Right atrium auricular region (tissue), 2 donors: ENCODE measurements at regions not wholly inside any gene's neighbourhood (a gene's known extent, or its start where the extent isn't known, plus 50 kb on each side); places are given as distances from the start of the nearest gene placed in this dataset.

Experiments used
- DNase-seq: peaks from one replicate; pipeline ENCODE4 v3.0.0-alpha.2; 2019; ENCODE audit warnings: low spot score
- H3K27ac ChIP-seq, 2 donors: fragments of 200-600 bp; sonication (generic); 1 replicate in 1 of 2; 2 replicates in 1 of 2; pipeline ENCODE4 v1.5.1; 2016 to 2019
- H3K27me3 ChIP-seq, 2 donors: fragments of 200-600 bp; sonication (generic); one replicate each; pipeline versions ENCODE4 v1.5.1 to v1.6.0; 2017 to 2019
- H3K36me3 ChIP-seq: fragments of 200-600 bp; sonication (generic); one replicate; pipeline ENCODE4 v1.5.1; 2016
- H3K4me1 ChIP-seq, 2 donors: fragments of 200-600 bp; sonication (generic); one replicate each; pipeline versions ENCODE4 v1.5.1 to v1.6.0; 2017 to 2019
- H3K4me3 ChIP-seq, 2 donors: fragments of 200-600 bp; sonication (generic); 1 replicate in 1 of 2; 2 replicates in 1 of 2; pipeline ENCODE4 v1.5.1; 2017 to 2019; ENCODE audit warnings: mild to moderate bottlenecking in 1 of 2, moderate library complexity in 1 of 2
- H3K9me3 ChIP-seq, 2 donors: fragments of 200-600 bp; sonication (generic); one replicate each; pipeline ENCODE4 v1.5.1; 2019
- TF ChIP-seq, protein P1 (sequence below), 2 donors: fragments of 200-600 bp; sonication (generic); IDR thresholded peaks; one replicate each; pipeline ENCODE4 v1.5.1; 2019; ENCODE audit warnings: antibody characterized with exemption in 2 of 2

DNA sequence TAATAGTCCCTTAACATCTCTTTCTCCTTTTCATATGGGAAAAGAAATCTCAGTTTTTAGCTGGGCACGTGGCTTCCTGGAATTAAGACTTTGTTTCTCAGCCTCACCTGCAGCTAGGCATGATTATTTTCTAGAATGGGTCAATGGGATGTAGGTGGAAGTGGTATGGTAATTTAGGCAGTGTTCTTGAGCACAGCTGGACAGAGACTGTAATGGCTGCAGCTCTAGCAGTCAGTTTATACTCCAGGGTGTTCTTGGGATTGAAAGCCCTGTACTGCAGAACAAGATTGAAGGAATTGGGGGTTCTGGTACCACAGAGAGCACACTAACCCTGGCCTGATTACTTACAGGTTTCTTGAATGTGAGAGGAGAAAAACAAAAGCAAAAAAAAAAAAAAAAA lies 455.9 kb upstream of the ZNF608 start:
- Histone ChIP-seq H3K27me3 (no peaks in the 10 kb centered on the region), H3K4me1 (peaks cover 0 to 30% of the 10 kb centered on the region in 2 donors)
- no peak for DNase-seq

DNA sequence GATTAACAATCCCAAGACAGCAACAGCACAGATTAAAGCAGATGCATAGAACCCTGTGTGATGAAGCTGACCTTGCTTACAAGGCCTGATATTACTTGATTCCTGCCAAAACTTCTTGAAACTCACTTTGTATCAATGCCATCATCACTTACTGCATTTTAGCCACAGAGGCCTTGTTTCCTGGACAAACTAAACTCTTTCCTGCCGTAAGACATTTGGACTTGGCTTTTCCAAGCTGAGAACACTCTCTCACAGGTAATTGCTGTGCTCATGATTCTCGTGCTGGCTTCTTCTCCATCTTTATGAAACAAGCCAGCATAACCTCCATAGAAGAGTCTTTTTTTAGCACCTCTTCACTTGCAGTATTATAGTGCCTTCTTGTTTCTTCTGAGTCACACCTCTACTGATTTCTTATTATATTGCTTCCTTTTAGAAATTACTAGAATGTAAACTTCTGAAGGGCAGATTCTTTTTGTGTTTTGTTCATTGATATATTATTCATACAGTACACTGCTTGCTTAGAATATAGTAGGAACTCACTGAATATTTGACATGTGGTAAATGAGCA lies 456.5 kb upstream of the ZNF608 start:
- no peaks in the 10 kb centered on the region for H3K36me3 ChIP-seq
- H3K4me1 ChIP-seq = peaks cover 0 to 26% of the 10 kb centered on the region in 2 donors
- H3K4me3 ChIP-seq = no peak overlapping the region
- TF ChIP-seq, protein P1, sequence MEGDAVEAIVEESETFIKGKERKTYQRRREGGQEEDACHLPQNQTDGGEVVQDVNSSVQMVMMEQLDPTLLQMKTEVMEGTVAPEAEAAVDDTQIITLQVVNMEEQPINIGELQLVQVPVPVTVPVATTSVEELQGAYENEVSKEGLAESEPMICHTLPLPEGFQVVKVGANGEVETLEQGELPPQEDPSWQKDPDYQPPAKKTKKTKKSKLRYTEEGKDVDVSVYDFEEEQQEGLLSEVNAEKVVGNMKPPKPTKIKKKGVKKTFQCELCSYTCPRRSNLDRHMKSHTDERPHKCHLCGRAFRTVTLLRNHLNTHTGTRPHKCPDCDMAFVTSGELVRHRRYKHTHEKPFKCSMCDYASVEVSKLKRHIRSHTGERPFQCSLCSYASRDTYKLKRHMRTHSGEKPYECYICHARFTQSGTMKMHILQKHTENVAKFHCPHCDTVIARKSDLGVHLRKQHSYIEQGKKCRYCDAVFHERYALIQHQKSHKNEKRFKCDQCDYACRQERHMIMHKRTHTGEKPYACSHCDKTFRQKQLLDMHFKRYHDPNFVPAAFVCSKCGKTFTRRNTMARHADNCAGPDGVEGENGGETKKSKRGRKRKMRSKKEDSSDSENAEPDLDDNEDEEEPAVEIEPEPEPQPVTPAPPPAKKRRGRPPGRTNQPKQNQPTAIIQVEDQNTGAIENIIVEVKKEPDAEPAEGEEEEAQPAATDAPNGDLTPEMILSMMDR (IDR thresholded peaks at IDR 0.05) = no peak
- DNase-seq = no peak
- H3K9me3 ChIP-seq = no peaks in the 10 kb centered on the region
- H3K27me3 ChIP-seq = no peaks in the 10 kb centered on the region
- no peak overlapping the region for H3K27ac ChIP-seq

More for the DNA sequence above, 455.9 kb upstream of the ZNF608 start:
- Histone ChIP-seq H3K9me3 (no peaks in the 10 kb centered on the region), H3K36me3 (no peaks in the 10 kb centered on the region), H3K27ac (no peak overlapping the region), H3K4me3 (no peak overlapping the region)
- TF ChIP-seq, protein P1 (IDR thresholded peaks at IDR 0.05) = no peak

DNA sequence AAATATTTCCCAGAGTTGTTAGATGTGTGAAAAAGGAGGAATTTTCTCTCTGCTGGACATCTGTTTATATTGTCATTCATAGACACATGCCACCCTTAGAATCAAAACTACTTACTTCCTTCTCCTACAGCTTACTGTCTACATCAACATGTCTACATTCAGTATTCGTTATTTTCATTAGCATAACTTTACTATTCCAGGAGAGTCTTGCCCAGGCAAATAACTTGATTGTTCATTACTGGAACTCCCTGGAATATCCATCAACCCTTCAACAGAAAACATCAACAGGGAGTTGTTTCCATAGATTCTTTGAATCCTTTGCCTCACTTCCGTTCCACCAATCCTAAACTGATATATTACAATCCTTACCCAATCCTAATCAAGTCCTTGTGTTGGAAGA lies 457.5 kb upstream of the ZNF608 start:
- Histone ChIP-seq H3K27me3 (no peaks in the 10 kb centered on the region), H3K4me3 (no peak overlapping the region), H3K9me3 (no peaks in the 10 kb centered on the region), H3K27ac (no peak overlapping the region), H3K36me3 (no peaks in the 10 kb centered on the region), H3K4me1 (peaks cover 0 to 16% of the 10 kb centered on the region in 2 donors)
- no peak for DNase-seq
- TF ChIP-seq, protein P1 (IDR thresholded peaks at IDR 0.05) = no peak

DNA sequence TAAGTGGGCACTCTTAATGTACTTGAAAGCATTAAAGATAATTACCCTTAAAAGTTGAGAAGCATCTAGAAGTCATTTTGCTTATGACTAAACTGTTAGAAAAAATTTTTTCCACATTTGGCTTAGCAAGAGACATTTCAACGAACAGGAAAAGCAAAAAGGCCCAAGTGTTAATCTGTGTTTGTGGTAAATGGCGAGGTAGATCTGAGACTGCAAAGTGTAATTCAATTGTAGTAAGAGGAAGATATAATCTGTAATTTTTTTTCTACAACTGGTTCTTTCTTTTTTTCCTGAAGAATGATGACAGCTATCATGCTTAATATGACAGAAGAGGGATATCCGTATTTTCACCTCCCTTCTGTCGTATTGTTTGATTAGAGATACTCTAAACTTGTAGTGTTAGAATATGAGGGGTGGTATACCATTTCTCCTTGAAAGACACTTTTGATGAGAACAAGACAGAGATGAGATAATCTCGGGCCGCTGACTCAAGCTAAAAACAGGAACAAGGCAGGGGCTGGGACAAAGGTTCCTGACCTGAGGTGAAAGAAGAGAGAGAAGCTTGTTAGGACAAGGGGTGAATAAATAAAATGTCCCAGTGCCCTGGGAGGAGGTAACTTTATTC lies 459.3 kb upstream of the ZNF608 start:
- DNase-seq = no peak
- H3K27me3 ChIP-seq = no peaks in the 10 kb centered on the region
- H3K4me1 ChIP-seq = no peaks in the 10 kb centered on the region
- H3K27ac ChIP-seq = no peak overlapping the region
- H3K9me3 ChIP-seq = no peaks in the 10 kb centered on the region
- H3K36me3 ChIP-seq = no peaks in the 10 kb centered on the region
- H3K4me3 ChIP-seq = no peak overlapping the region
- TF ChIP-seq, protein P1 (IDR thresholded peaks at IDR 0.05) = no peak

DNA sequence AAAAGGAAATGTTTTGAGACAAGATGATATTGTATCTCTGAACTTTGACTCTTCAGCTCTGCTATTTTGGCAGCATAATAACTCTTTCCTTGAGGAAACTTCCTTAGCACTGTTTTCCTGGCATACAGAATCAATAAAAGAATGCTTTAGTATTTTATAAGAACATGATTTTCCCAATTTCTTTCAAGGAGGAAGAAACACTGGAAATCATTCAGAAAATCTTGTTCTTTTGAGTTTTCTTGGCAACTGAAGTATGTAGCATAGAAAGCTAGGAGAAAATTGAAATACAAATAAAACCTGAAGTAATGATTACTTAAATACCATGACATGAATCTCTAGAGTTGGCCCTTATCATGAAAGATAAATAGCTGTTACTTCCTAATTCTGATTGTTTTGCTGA lies 461.4 kb upstream of the ZNF608 start:
- TF ChIP-seq, protein P1 (IDR thresholded peaks at IDR 0.05) = no peak
- Histone ChIP-seq H3K27me3 (no peaks in the 10 kb centered on the region), H3K9me3 (no peaks in the 10 kb centered on the region), H3K4me1 (no peaks in the 10 kb centered on the region), H3K4me3 (no peak overlapping the region), H3K36me3 (no peaks in the 10 kb centered on the region), H3K27ac (no peak overlapping the region)
- no peak for DNase-seq

DNA sequence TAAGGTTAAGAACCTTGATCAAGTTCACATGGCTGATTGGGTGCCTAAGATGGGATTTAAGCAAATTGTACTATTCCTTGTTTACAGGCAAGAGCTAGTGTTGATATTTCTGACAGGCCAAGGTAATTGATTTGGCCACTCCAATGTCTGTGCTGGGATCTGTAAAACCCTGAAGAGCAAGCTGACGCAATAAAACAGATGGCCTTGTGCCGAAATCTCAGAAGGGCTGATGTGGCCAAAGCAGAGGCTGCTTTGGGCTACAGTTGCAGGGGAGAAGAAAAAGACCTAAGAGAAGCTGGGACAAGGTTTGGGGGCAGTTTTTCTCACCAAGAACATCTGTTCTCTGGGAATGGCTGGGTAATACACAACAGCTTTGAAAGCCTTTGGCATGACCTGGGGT lies 463.2 kb upstream of the ZNF608 start:
- TF ChIP-seq, protein P1 (IDR thresholded peaks at IDR 0.05) = no peak
- Histone ChIP-seq H3K27ac (no peak overlapping the region), H3K36me3 (no peaks in the 10 kb centered on the region), H3K4me3 (no peak overlapping the region), H3K27me3 (no peaks in the 10 kb centered on the region), H3K9me3 (no peaks in the 10 kb centered on the region), H3K4me1 (no peaks in the 10 kb centered on the region)
- no peak for DNase-seq
